ENCODE measurements at regions not wholly inside any gene's neighbourhood (a gene's known extent, or its start where the extent isn't known, plus 50 kb on each side); places are given as distances from the start of the nearest gene placed in this dataset.

- DNase-seq (ENCODE audit: low read depth, low spot score) = no peak
- Histone ChIP-seq H3K9ac (ENCODE audit: insufficient read length) (no peak overlapping the region), H3K4me3 (no peak overlapping the region), H3K9me3 (ENCODE audit: low read depth, low read length) (no peaks in the 10 kb centered on the region), H3K27ac (no peak overlapping the region), H3K36me3 (ENCODE audit: insufficient read depth, low read length) (no peaks in the 10 kb centered on the region)
- no peak for TF ChIP-seq EZH2 (IDR thresholded peaks at IDR 0.05)
- TF ChIP-seq POLR2AphosphoS5 (IDR thresholded peaks at IDR 0.05; ENCODE audit: borderline replicate concordance, low read depth, low read length) = no peak
- TF ChIP-seq FOXP2 (optimal IDR thresholded peaks at IDR 0.05; ENCODE audit: control extremely low read depth, extremely low read length, insufficient read depth) = no peak
Observed at GRCh38 chrX:118205421-118206395, 89.1 kb upstream of the KLHL13 start.

DNA sequence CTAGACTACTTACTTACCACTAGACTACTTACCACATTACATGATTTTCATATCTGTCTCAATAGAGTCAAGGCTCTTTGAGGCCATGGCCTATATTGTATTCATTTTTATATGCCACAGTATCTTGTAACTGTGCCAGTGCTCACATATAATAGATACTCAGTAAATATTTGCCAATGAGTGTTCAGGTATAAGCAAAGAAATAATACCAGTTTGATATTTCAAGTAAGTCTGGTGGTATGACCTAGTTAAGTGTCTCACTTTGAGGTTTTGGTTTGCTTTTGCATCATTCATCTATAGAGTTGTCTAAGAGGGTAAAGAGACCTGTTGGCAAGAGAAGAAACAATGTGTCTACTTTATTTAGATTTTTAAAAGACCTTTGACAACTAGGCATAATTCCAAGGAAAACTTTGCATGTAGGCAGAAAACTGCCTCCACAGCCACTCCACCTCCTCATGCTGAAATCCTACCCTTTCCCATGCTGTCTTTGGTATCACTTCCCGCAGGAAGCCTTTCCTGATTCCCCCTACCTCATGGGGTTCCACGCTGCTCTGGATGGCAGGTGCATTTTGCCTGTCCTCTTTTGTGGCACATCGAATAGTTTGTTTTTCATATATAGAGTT, 91.3 kb upstream of the KLHL13 start:
- no peaks in the 10 kb centered on the region for H3K9me3 ChIP-seq (ENCODE audit: low read depth, low read length)
- DNase-seq (ENCODE audit: low read depth, low spot score) = no peak

GRCh38 chrX:118208481-118208880, 91.9 kb upstream of the KLHL13 start:
- TF ChIP-seq POLR2AphosphoS5 (IDR thresholded peaks at IDR 0.05; ENCODE audit: borderline replicate concordance, low read depth, low read length) = no peak
- TF ChIP-seq EZH2 (IDR thresholded peaks at IDR 0.05) = no peak
- no peak for TF ChIP-seq FOXP2 (optimal IDR thresholded peaks at IDR 0.05; ENCODE audit: control extremely low read depth, extremely low read length, insufficient read depth)
- Histone ChIP-seq H3K9ac (ENCODE audit: insufficient read length) (no peak overlapping the region), H3K27ac (no peak overlapping the region), H3K9me3 (ENCODE audit: low read depth, low read length) (no peaks in the 10 kb centered on the region), H3K36me3 (ENCODE audit: insufficient read depth, low read length) (no peaks in the 10 kb centered on the region), H3K4me3 (no peak overlapping the region)
- no peak for DNase-seq (ENCODE audit: low read depth, low spot score)

More for the DNA sequence above, 91.3 kb upstream of the KLHL13 start:
- H3K27ac ChIP-seq = no peak overlapping the region
- H3K9ac ChIP-seq (ENCODE audit: insufficient read length) = no peak overlapping the region
- TF ChIP-seq FOXP2 (optimal IDR thresholded peaks at IDR 0.05; ENCODE audit: control extremely low read depth, extremely low read length, insufficient read depth) = no peak
- TF ChIP-seq POLR2AphosphoS5 (IDR thresholded peaks at IDR 0.05; ENCODE audit: borderline replicate concordance, low read depth, low read length) = no peak
- TF ChIP-seq EZH2 (IDR thresholded peaks at IDR 0.05) = no peak
- H3K36me3 ChIP-seq (ENCODE audit: insufficient read depth, low read length) = no peaks in the 10 kb centered on the region
- no peak overlapping the region for H3K4me3 ChIP-seq

- Histone ChIP-seq H3K27ac (no peak overlapping the region), H3K9me3 (ENCODE audit: low read depth, low read length) (no peaks in the 10 kb centered on the region), H3K4me3 (no peak overlapping the region), H3K36me3 (ENCODE audit: insufficient read depth, low read length) (no peaks in the 10 kb centered on the region), H3K9ac (ENCODE audit: insufficient read length) (no peak overlapping the region)
- DNase-seq (ENCODE audit: low read depth, low spot score) = no peak
- TF ChIP-seq FOXP2 (optimal IDR thresholded peaks at IDR 0.05; ENCODE audit: control extremely low read depth, extremely low read length, insufficient read depth) (no peak), POLR2AphosphoS5 (IDR thresholded peaks at IDR 0.05; ENCODE audit: borderline replicate concordance, low read depth, low read length) (no peak), EZH2 (IDR thresholded peaks at IDR 0.05) (no peak)
Observed at GRCh38 chrX:118211891-118212816, 95.5 kb upstream of the KLHL13 start.

DNA sequence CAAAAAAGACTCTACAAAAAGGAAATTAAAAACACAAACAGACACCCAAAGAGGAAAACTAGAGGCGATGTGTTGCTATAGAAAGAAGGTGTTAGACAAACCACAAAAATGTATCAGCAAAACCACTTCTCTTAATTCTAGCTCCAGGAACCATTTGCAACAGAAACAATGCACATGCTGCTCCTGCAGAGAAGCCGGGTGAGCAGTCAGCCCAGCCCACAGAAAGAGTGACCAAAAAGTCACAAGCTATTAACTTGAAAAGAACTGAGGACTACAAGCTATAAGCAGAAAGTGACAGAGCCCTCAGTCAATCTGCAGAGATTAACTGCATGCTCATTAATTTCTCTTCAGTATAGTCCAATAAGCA, 96.2 kb upstream of the KLHL13 start:
- Histone ChIP-seq H3K27ac (no peak overlapping the region), H3K9ac (ENCODE audit: insufficient read length) (no peak overlapping the region), H3K4me3 (no peak overlapping the region), H3K36me3 (ENCODE audit: insufficient read depth, low read length) (no peaks in the 10 kb centered on the region), H3K9me3 (ENCODE audit: low read depth, low read length) (no peaks in the 10 kb centered on the region)
- TF ChIP-seq FOXP2 (optimal IDR thresholded peaks at IDR 0.05; ENCODE audit: control extremely low read depth, extremely low read length, insufficient read depth) = no peak
- no peak for TF ChIP-seq EZH2 (IDR thresholded peaks at IDR 0.05)
- TF ChIP-seq POLR2AphosphoS5 (IDR thresholded peaks at IDR 0.05; ENCODE audit: borderline replicate concordance, low read depth, low read length) = no peak
- DNase-seq (ENCODE audit: low read depth, low spot score) = no peak

- Histone ChIP-seq H3K36me3 (ENCODE audit: insufficient read depth, low read length) (no peaks in the 10 kb centered on the region), H3K9ac (ENCODE audit: insufficient read length) (no peak overlapping the region), H3K27ac (no peak overlapping the region), H3K9me3 (ENCODE audit: low read depth, low read length) (no peaks in the 10 kb centered on the region), H3K4me3 (no peak overlapping the region)
- TF ChIP-seq FOXP2 (optimal IDR thresholded peaks at IDR 0.05; ENCODE audit: control extremely low read depth, extremely low read length, insufficient read depth) (no peak), POLR2AphosphoS5 (IDR thresholded peaks at IDR 0.05; ENCODE audit: borderline replicate concordance, low read depth, low read length) (no peak), EZH2 (IDR thresholded peaks at IDR 0.05) (no peak)
- no peak for DNase-seq (ENCODE audit: low read depth, low spot score)
Observed at GRCh38 chrX:118215346-118215745, 98.7 kb upstream of the KLHL13 start.

- Histone ChIP-seq H3K9ac (ENCODE audit: insufficient read length) (no peak overlapping the region), H3K27ac (no peak overlapping the region), H3K36me3 (ENCODE audit: insufficient read depth, low read length) (no peaks in the 10 kb centered on the region), H3K4me3 (no peak overlapping the region), H3K9me3 (ENCODE audit: low read depth, low read length) (no peaks in the 10 kb centered on the region)
- TF ChIP-seq EZH2 (IDR thresholded peaks at IDR 0.05) (no peak), POLR2AphosphoS5 (IDR thresholded peaks at IDR 0.05; ENCODE audit: borderline replicate concordance, low read depth, low read length) (no peak), FOXP2 (optimal IDR thresholded peaks at IDR 0.05; ENCODE audit: control extremely low read depth, extremely low read length, insufficient read depth) (no peak)
- no peak for DNase-seq (ENCODE audit: low read depth, low spot score)
Observed at GRCh38 chrX:118216087-118216486, 99.5 kb upstream of the KLHL13 start.
